Hepatocyte (in vitro differentiated cells): ENCODE measurements at regions not wholly inside any gene's neighbourhood (a gene's known extent, or its start where the extent isn't known, plus 50 kb on each side); places are given as distances from the start of the nearest gene placed in this dataset.

Source experiments
- DNase-seq: peaks from one replicate; pipeline ENCODE4 v3.0.0-alpha.2; 2016; ENCODE audit warnings: low spot score
- H2AFZ ChIP-seq: fragments of 200-600 bp; sonication (generic); 2 replicates; pipeline ENCODE4 v1.6.0; 2016; ENCODE audit warnings: antibody characterized with exemption, mild to moderate bottlenecking
- H3K27ac ChIP-seq: fragments of 200-600 bp; sonication (generic); 2 replicates; pipeline ENCODE4 v1.5.1; 2016; ENCODE audit warnings: mild to moderate bottlenecking
- H3K27me3 ChIP-seq: fragments of 200-600 bp; sonication (generic); 2 replicates; pipeline ENCODE4 v1.6.1; 2016
- H3K36me3 ChIP-seq: fragments of 200-600 bp; sonication (generic); replicated peaks from 2 replicates; pipeline ENCODE4 v1.5.1; 2016; ENCODE audit warnings: low read depth; ENCODE audit not compliant: insufficient read depth
- H3K4me1 ChIP-seq: fragments of 200-600 bp; sonication (generic); 2 replicates; pipeline ENCODE4 v1.5.1; 2016; ENCODE audit warnings: mild to moderate bottlenecking, moderate library complexity; ENCODE audit not compliant: insufficient read depth
- H3K4me2 ChIP-seq: fragments of 200-600 bp; sonication (generic); 2 replicates; pipeline ENCODE4 v1.6.0; 2016
- H3K4me3 ChIP-seq: fragments of 200-600 bp; sonication (generic); 2 replicates; pipeline ENCODE4 v1.5.1; 2016; ENCODE audit warnings: mild to moderate bottlenecking
- H3K79me2 ChIP-seq: fragments of 200-600 bp; sonication (generic); 2 replicates; pipeline ENCODE4 v1.6.0; 2017; ENCODE audit warnings: mild to moderate bottlenecking
- H3K9me2 ChIP-seq: fragments of 200-600 bp; sonication (generic); replicated peaks from 2 replicates; pipeline ENCODE4 v1.6.0; 2017; ENCODE audit warnings: mild to moderate bottlenecking; ENCODE audit not compliant: insufficient read depth
- H3K9me3 ChIP-seq: fragments of 200-600 bp; sonication (generic); 2 replicates; pipeline ENCODE4 v1.5.1; 2016; ENCODE audit warnings: low read depth, mild to moderate bottlenecking
- H4K20me1 ChIP-seq: fragments of 200-600 bp; sonication (generic); 2 replicates; pipeline ENCODE4 v1.6.0; 2016; ENCODE audit warnings: mild to moderate bottlenecking; ENCODE audit not compliant: insufficient read depth, poor library complexity, severe bottlenecking
- EZH2 ChIP-seq: fragments of 200-600 bp; sonication (generic); IDR thresholded peaks from 2 replicates; pipeline ENCODE4 v1.6.1; 2016; ENCODE audit warnings: antibody characterized with exemption, mild to moderate bottlenecking, borderline replicate concordance
- EZH2phosphoT487 ChIP-seq: fragments of 200-600 bp; sonication (generic); IDR thresholded peaks from one replicate; pipeline ENCODE4 v1.6.1; 2018; ENCODE audit warnings: antibody characterized with exemption, mild to moderate bottlenecking, low read depth, moderate library complexity; ENCODE audit not compliant: unreplicated experiment, severe bottlenecking
- WGBS: methylation state at CpG from one replicate; pipeline ENCODE4 v1.1.6; 2016; ENCODE audit warnings: low lambda C conversion rate; ENCODE audit errors: missing lambda C conversion rate; 5-methylcytosine and 5-hydroxymethylcytosine counted together
- TF ChIP-seq, protein P1 (sequence below): fragments of 200-600 bp; sonication (generic); IDR thresholded peaks from 2 replicates; pipeline ENCODE4 v1.5.1; 2016; ENCODE audit warnings: antibody characterized with exemption, mild to moderate bottlenecking; ENCODE audit not compliant: poor library complexity

DNA sequence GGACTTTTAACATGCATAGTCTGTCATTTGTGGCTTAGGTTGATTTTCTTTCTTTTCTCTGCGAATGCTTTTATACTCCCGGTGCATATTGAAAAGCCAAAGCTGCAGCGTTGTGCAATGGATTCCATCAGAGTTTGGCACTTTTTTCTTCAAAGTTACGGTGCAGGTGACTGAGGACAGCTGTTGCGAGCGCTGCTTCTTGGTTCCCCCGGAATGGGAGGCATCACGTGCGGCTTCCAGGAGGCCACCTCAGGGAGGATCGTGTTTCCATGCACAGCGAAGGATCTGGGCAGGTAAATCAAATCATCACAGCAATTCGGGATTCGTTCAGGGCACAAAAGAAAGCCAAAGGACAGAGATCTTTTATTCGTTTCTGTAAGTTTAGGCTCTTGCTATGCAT is 109.6 kb upstream of the ALKAL2 start:
- DNase-seq, result no peak

DNA sequence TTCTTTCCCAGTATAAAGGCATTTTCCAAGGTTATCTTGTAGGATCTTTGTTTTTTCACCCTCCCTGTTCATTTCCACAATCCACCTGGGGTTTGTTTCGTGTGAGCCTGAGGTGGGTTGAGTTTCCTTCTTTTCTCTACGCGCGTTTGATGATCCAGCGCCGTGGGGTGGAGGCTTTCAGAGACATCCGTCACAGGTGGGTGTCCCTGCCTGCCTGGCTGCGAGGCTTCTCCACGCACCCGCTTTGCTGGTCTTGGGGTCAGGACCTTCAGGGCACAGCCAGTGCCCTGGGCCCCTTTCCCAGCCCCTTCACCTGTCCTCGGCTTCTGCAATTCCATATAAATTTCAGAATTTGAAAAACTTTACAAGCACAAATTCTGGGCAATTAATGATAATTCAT is 109.0 kb upstream of the ALKAL2 start:
- no peak overlapping the region for H3K4me2 ChIP-seq
- WGBS, result 89% methylated on average over 11 of the region's 11 CpGs
- no peaks in the 10 kb centered on the region for H4K20me1 ChIP-seq
- no peak for DNase-seq
- no peaks in the 10 kb centered on the region for H3K4me1 ChIP-seq
- no peak overlapping the region for H3K27ac ChIP-seq
- no peaks in the 10 kb centered on the region for H3K79me2 ChIP-seq
- TF ChIP-seq EZH2phosphoT487, result no peak
- TF ChIP-seq, protein P1, sequence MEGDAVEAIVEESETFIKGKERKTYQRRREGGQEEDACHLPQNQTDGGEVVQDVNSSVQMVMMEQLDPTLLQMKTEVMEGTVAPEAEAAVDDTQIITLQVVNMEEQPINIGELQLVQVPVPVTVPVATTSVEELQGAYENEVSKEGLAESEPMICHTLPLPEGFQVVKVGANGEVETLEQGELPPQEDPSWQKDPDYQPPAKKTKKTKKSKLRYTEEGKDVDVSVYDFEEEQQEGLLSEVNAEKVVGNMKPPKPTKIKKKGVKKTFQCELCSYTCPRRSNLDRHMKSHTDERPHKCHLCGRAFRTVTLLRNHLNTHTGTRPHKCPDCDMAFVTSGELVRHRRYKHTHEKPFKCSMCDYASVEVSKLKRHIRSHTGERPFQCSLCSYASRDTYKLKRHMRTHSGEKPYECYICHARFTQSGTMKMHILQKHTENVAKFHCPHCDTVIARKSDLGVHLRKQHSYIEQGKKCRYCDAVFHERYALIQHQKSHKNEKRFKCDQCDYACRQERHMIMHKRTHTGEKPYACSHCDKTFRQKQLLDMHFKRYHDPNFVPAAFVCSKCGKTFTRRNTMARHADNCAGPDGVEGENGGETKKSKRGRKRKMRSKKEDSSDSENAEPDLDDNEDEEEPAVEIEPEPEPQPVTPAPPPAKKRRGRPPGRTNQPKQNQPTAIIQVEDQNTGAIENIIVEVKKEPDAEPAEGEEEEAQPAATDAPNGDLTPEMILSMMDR, result no peak
- no peak for TF ChIP-seq EZH2
- no peaks in the 10 kb centered on the region for H3K36me3 ChIP-seq
- H3K9me2 ChIP-seq, result no peaks in the 10 kb centered on the region
- no peaks in the 10 kb centered on the region for H3K9me3 ChIP-seq
- no peak overlapping the region for H3K4me3 ChIP-seq
- no peaks in the 10 kb centered on the region for H3K27me3 ChIP-seq
- H2AFZ ChIP-seq, result no peak overlapping the region

More for the DNA sequence above, 109.6 kb upstream of the ALKAL2 start:
- Histone ChIP-seq H3K4me1 (no peaks in the 10 kb centered on the region), H3K27me3 (no peaks in the 10 kb centered on the region), H3K9me2 (no peaks in the 10 kb centered on the region), H3K9me3 (no peaks in the 10 kb centered on the region), H2AFZ (no peak overlapping the region), H4K20me1 (no peaks in the 10 kb centered on the region), H3K79me2 (no peaks in the 10 kb centered on the region), H3K4me2 (no peak overlapping the region), H3K4me3 (no peak overlapping the region), H3K27ac (no peak overlapping the region), H3K36me3 (no peaks in the 10 kb centered on the region)
- WGBS, result 84% methylated on average over 14 of the region's 14 CpGs
- TF ChIP-seq EZH2phosphoT487 (no peak), EZH2 (no peak)
- TF ChIP-seq, protein P1, result no peak

DNA sequence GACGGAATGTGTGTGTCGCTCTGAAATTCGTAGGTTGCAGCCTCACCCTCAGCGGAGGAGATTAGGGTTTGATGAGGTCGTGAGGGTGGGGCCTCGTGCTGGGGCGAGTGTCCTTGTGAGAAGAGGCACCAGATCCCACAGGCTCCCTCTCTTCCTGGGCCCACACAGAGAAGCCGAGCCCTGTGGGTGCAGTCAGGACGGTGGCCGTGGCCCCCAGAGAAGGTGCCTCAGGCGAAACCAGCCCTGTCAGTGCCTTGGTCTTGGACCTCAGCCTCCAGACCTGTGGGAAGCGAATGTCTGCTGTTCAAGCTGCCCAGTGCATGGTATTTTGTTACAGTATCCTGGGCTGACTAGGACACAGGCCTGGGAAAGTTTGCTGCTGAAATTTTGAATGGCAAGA is 108.0 kb upstream of the ALKAL2 start:
- 79% methylated on average over 12 of the region's 12 CpGs for WGBS
- Histone ChIP-seq H3K27me3 (no peaks in the 10 kb centered on the region), H2AFZ (no peak overlapping the region), H3K9me2 (no peaks in the 10 kb centered on the region), H3K4me3 (no peak overlapping the region), H4K20me1 (no peaks in the 10 kb centered on the region), H3K79me2 (no peaks in the 10 kb centered on the region), H3K36me3 (no peaks in the 10 kb centered on the region), H3K4me1 (no peaks in the 10 kb centered on the region), H3K4me2 (no peak overlapping the region), H3K27ac (no peak overlapping the region), H3K9me3 (no peaks in the 10 kb centered on the region)
- TF ChIP-seq, protein P1, result no peak
- TF ChIP-seq EZH2 (no peak), EZH2phosphoT487 (no peak)
- no peak for DNase-seq
